ENCODE measurements at regions not wholly inside any gene's neighbourhood (a gene's known extent, or its start where the extent isn't known, plus 50 kb on each side); places are given as distances from the start of the nearest gene placed in this dataset.
A peak's percentile ranks its signal among the peaks of the same experiment; 100 is the strongest.
"Not testable (repeated sequence)": the region's sequence is repeated elsewhere in the genome, so short reads cannot be mapped to it uniquely, and the experiment has no call there.

DNA sequence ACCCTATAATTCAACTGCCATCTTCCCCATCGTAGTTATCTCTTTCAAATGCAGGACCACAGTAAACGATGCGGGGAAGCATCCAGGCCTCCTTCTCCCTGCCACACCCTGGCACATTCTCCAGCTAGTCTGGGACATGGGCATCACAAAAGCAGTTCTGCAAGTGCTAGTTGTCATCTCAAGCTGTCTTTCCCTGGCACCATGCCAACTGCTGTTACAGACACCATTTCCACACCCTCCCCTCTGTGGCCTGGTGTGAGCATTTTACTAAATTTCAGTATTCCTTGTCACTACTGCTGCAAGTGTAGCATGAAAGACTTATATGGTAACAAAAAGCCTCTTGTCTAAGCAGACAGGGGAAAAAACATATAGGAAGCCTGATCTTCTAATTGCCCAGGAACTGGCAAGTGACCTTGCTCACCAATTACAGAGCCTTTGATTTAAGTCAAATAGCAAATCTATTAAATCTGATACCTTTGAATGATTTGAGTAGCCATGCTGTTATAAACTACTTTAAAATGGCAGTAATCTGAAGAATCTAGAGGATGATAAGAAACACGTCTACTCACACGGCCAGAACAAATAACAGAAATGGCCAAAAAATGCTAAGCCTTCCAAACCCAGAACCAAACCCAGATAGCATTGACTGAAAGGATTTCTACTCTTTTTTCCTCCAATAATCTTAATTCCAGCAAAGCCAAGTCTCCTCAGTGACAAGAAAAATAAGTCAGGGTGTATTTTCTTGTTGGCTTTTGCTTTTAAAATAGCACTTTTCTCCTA lies 179.0 kb downstream of the NUFIP1 start:
- DNase-seq, result peak; percentile 57

DNA sequence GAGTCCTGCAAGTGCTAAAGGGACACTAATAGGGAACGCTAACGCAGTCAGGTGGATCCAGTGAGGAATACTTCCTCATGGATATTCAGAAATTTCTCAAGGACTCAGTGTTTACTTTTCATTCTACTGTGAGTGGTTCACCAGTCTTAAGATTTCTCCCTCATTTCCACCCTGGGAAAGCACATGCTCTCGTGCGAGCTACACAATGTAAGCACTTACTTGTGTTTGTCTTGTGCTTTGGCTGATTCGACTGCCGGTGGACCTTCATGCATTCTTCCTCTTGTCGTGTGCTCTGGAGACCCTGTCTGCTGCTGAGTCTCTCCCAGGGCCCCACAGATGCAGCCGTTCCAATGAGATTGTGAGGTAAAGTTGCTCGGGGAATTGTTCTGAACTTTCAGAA lies 180.1 kb downstream of the NUFIP1 start:
- no peak for DNase-seq

DNA sequence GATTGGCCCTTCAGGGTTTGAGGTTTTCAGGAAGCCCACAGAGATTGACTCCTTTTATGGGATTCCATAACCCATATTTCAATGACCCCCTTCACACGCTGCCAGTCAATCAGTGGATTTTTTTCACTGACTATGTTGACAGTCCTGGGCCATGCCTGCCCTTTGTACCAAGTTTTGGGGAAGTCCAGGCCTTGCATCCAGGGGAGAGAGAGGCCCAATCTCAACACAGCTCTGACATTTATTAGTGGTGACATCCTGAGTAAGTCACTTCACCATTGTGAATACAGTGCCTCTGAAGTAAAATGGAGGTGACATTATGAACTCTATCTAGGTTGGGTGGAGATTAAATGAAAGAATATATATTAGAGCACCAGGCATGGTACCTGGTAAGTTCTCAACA lies 181.1 kb downstream of the NUFIP1 start:
- no peak for DNase-seq

DNA sequence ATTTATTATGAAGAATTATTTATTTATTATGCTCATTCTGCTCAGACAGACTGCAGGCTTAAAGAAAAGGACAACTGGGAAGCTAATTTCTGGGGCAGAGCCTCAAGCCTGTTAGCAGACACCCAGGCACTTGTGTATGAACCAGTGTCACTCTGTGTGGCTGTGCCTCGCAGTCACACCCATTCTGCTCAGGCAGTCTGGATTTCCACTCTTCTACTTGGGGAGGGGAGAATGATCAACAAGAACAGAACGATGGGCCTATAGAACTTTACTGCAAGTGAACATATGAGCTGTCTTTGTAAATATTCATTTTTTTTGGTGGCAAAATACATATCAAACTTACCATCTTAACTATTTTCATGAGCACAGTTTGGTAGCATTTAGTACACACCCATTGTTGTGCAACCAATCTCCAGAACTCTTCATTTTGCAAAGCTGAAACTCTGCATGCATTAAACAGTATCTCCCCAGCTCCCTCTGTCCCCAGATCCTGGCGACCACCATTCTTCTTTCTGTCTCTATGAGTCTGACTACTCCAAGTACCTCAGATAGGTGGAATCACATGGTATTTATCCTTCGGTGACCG lies 181.7 kb downstream of the NUFIP1 start:
- DNase-seq, result no peak

DNA sequence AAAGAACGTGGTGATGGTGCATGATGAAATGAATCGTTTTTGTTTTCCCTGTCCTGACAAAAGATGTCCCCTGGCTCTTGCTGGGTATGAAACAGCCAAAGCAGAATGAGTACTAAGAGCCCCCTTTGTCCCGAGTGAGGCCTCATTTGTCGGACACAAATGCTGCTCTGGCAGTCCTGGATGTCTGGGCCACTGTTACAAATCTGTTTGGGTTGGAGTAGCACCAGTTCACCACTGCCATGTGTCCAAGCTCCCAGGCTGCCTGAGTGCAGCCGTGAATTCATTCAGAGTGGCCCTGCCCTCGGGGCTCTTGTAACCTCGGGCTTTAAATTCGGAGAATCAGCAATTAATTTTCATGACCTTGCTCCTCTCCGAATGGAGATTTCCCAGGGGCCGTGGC lies 182.4 kb downstream of the NUFIP1 start:
- no peak for DNase-seq

DNA sequence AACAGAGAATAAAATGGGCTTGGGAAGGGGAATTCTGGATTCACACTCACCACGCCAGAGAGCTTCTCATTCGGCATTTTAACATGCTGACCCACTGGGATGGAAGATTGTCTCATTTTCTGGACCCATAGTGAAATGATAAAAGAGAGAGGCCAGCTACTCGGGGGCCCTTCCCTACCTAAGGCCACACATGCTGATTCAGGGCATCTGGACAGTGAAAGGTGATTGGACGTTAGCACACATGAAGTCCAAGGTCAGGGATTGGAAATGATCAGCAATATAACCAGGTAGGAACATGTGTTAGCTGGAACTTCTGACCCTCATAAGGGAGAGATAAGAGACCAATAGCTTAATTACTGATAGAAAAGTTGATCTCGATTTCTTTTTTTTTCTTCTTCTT lies 183.7 kb downstream of the NUFIP1 start:
- DNase-seq, result no peak

DNA sequence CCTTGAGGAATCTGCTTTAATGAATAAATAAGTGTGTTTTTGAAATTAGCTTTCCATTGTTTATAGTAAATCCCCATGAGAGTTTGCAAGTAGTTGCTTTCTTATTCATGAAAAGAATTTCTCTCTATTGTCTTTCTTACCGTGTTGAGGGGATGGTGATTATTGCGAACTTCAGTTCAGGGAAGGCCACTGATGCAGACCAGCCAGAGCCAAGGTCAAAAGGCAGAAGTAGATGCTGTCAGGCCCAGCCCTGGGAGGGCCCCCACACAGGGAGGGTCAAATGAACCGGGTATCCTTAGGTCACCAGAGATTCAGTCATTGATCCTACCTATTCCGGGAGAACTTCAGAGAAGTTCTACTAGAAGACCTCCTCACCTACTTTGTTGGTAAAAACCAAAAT lies 185.9 kb downstream of the NUFIP1 start:
- no peak for DNase-seq

DNA sequence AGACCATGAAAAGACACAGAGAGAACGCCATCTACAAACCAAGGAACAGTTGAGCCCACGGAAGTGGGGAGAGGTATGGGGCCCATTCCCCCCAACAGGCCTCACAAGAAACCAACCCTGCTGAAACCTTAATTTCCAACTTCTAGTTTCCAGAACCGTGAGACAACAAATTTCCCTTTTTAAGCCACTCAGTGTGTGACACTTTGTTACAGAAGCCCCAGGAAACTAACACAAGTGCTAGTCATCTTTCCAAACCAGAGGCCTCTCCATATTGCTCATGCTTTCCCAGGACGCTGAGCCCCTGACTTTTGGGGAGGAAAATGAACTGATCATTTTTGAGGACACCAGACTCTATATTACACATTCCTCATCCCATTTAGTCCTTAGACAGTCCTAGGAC lies 186.8 kb downstream of the NUFIP1 start:
- no peak for DNase-seq

DNA sequence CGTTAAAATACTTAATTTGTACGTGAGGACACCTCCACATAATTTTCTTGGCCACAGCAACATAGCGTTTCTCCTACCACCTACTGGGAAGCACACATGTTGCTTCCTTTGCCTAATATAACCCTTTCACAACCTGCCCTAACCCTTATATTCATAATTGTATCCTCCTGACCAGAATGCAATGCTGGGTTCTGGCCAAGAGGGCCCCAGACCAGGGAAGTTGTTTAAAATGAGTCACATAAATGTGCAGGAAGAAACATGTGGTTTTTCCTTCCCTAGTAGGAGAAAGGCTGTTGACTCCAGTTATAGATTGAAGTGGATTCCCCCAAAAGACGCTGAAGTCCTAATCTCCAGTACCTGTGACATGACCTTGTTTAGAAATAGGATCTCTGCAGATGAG lies 187.3 kb downstream of the NUFIP1 start:
- no peak for DNase-seq

DNA sequence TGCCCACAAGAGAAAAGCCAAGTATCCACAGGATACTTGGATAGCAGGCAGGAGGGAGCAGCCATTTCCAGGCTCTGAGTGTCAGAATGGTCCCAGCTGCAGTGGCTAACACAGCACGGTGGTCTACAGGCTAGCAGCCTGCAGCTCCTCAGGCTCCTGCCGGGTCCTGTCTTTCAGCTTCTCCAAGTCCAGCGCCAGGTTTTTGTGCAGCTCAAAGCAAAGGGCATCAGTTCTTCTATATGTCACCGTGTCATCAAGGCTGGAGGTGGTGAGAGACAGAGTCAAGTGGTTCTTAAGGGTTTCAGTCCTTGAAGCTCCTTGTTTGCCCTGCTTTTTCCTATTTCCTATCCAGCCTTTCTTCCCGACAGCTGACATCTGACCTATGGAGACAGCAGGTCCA lies 188.6 kb downstream of the NUFIP1 start:
- no peak for DNase-seq

DNA sequence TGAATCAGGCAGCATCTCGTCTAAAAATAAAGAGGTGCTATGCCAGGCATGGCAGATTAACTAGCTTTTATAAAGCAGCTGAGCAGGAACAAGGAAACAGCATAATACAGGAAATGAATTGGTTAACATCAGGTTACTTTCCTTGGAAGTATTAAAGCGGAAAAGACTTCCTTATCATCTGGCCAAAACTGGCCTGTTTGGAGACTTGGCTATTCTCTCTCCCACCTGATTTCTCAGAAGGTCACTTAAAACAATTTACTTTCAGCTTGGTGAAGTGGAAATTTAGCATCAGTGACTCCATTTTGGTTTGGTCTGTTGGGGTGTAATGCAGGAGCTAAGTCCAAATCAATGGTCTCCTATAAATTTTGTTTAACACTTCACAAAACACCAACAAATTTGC lies 191.6 kb downstream of the NUFIP1 start:
- no peak for DNase-seq

DNA sequence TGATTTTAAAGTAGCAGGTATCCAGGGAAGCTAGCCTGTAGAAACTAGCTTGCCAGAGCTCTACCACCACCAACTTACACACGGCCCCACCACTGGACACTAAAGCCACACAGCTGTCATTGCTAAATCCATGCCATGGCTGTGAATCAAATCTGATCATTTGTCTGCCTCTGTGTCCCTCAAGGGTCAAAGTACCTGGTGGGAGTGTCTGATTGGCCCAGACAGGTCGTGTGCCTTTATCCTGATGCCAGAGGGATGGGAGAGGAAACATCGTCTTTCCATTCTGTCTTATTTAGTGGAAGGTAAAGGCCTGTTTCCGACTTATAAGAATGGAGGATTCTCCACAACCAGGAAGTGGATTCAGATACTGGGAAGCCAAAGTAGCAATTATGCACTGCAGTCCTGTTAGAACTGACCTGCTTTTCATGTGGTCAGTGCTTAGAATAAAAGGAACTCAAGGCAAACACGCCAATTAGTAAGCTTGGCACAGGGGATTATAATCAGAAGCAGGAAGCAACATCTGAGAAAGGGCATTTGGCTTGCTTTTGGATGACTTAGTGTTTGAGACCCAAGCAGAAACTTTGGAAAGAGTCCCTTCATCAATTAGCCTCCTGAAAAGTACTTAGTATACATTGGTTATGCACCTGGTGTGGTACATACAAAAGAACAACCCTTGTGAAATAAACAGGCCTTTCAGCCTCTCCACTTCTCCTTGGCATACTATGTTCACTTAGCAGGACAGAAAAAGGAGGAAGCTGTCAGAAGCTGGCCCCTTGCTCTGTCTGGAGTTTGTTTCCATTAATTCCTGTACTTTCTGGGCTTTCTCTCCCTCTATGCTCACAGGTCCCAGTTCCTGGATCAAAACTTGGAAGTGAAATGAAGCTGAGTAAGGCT lies 192.4 kb downstream of the NUFIP1 start:
- DNase-seq, result no peak

DNA sequence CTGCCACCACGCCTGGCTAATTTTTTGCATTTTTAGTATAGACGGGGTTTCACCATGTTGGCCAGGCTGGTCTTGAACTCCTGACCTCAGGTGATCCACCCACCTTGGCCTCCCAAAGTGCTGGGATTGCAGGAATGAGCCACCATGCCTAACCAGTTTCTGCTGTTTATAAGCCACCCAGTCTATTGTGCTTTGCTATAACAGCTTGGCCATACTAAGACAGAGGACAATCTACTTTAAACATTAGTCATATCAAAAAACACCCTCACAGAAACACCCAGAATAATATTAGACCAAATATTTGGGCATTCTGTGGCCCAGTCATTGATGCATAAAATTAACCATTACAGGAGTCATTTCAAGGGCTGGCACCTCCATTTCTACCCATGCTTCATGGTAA lies 193.2 kb downstream of the NUFIP1 start:
- DNase-seq, result not testable (repeated sequence)

DNA sequence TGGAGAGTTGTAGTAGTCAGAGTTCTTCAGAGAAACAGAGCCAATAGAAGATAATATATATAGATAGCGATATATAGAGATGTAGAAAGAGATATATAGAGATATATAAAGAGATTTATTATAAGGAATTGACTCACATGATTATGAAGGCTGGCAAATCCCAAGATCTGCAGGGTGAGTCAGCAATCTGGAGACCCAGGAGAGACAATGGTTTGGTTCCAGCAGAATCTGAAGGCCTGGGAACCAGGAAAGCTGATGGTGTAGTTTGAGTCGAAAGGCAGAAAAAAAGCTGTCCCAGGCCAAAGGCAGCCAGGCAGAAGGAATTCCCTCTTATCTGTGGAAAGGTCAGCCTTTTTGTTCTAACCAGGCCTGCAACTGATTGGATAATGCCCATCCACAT lies 194.1 kb downstream of the NUFIP1 start:
- no peak for DNase-seq

DNA sequence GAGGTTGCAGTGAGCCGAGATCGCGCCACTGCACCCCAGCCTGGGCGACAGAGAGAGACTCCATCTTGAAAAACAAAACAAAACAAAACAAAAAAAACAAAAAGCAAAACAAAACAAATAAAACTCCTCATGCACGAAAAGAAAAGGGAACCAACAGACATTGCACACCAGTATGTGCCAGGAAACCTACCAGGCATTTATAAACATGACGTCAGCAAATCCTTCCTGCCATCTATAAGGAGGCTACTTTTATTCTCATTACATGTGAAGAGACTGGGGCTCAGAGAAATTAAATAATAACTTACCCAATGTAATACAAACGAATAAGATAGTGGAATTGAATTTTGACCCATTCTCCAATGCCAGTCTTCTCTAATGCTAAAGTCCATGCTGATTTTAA lies 197.2 kb downstream of the NUFIP1 start:
- DNase-seq, result no peak

DNA sequence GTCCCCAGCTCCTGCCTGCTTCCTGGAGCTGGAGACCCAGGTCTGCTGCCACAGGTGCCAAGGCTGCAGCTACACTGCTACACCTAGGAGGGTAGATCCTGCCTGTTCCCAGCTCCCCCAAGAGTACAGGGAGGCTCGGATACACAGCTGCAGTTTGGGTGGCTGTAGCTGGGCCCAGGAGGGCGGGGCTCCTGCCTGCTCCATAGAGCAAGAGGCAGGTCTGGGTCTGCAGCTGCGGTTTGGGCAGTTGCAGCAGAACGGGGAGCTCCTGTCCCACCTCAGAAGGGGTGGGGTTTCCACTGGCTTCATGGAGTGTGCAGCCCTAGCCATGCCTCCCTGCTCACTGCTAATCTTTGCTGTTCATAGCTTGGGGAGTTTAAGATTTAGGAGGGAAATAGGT lies 199.0 kb downstream of the NUFIP1 start:
- DNase-seq, result no peak

DNA sequence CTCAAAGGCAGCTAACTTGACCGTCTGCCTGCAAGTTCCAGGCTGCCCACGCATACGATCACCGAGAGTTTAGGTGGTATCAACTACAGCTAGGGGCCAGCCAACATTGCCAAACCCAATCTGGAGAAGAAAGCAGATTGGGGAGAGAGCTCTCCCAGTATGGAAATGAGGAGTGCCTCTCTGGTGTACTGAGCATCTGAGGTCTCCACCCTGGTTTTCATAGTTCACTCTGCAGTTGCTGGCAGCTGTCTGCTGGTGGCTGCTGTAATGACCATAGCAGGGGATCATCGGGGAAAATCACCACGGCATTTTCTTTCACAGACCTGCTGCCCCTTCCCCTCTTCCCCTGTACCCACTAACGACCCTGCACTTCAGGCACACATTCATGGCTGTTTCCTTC lies 201.7 kb downstream of the NUFIP1 start:
- DNase-seq, result no peak

DNA sequence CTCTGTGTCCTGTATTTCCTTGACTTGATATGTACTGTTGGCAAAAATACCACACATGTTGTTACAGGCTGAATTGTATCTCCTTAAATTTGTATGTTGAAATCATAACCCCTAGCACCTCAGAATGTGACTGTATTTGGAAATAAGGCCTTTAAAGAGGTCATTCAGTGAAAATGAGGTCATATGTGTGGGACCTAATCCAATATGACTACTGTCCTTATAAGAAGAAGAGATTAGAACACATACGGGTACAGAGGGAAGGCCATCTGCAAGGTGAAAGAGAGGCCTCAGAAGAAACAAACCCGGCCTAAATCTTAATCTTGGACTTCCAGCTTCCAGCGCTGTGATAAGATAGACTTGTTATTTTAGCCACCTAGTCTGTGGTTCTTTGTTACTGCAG lies 202.5 kb downstream of the NUFIP1 start:
- no peak for DNase-seq

DNA sequence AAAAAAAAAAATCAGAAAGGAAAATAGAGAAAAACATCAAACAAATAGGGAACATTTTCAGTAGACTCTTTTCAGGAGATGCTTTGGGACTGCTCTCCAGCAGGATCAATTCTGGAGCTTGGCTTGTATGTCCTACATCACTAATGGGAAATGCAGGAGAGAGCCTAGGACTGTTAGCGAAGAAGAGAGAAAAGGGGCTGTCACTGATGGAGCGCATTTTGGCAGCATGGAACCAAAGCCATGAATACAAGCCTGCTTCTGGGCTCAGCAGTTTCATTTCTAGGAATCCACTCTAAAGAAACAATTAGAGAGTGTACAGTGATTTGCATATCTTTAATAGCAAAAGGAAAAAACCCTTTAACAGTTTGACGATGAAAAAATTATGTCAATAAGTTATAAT lies 203.9 kb downstream of the NUFIP1 start:
- no peak for DNase-seq

DNA sequence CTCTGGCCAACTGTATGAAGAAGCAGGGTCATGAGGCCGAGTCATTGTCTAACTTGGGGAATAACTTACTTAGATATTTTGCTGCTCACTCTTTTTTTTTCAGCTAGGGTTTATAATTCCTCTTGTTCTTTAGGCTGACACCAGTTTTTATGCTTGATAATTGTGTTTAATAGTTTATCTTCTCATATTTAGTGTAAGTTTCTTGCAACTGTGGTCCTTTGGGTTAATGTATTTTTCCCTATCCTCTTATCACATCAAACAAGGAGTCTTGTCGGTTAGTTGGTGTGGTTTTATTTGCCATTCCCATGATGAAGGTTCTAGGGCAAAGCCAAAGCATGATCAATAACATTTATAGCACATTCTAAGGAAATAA lies 204.6 kb downstream of the NUFIP1 start:
- DNase-seq, result no peak

DNA sequence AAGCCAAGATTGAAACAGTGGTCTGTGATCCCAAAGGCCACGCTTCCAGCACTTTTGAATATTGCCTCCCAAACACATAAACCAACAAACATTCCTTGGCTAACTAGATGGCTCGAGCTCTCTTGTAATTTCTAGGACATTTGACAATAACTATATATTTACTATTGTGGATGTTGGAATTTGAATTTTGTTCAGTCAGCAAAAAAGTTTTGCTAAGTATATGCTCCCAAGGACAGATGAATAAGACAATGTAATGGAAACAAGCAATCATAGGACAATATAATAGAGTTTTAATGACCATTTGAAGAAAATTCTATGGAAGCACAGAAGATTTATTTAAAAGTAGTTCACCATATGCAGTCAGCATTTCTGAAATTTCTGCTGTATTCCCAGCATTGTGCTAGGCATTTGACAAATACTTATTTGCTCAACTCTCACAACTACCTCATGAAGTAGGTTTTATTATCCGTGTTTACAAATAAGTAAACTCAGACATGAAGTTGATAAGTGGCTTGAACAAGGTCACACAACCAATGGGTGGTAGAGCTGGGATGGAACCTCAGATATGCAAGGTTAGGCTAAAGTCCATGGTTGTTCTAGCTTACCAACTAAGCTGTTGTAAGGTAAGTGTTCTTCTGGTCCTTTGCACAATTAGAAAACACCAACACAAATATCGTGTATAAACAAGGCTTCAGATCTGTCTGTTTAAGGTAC lies 205.1 kb downstream of the NUFIP1 start:
- DNase-seq, result no peak

DNA sequence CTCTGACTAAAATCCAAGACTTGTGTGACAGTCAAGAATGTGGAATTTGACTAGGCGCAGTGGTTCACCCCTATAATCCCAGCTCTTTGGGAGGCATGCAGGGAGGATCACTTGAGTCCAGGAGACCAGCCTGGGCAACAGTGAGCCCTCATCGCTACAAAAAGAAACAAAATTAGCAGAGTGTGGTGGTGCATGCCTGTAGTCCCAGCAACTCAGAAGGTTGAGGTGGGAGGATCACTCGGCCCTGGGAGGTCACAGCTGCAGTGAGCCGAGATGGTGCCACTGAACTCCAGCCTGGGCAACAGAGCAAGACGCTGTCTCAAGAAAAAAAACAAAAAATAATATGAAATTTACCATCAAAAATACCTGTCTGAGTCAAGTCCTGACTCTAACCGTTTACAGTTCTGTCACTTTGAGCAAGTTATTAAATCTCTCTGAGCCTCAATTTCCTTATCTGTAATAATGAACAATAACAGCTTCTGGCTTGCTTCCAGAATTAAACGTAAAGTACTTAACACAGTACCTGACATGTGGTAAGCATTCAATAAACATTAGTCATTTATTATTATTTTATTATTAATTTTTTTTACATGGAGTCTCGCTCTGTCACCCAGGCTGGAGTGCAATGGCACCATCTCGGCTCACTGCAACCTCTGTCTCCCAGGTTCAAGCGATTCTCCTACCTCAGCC lies 204.6 kb upstream of the TSC22D1 start:
- DNase-seq, result no peak
